ENCODE measurements at regions not wholly inside any gene's neighbourhood (a gene's known extent, or its start where the extent isn't known, plus 50 kb on each side); places are given as distances from the start of the nearest gene placed in this dataset.
"Not testable (repeated sequence)": the region's sequence is repeated elsewhere in the genome, so short reads cannot be mapped to it uniquely, and the experiment has no call there.

DNA sequence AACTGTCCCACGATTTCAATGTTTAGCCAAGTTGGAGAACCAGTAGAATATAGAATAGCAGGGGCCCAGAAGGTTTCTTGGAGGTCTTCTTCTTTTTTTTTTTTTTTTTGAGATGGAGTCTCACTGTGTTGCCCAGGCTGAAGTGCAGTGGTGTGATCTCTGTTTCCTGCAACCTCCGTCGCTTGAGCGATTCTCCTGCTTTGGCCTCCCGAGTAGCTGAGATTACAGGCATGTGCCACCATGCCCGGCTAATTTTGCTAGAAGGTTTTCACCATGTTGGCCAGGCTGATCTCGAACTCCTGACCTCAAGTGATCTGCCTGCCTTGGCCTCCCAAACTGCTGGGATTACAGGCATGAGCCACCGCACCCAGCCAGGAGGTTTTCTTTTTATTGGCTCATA is 84.3 kb downstream of the MYCN start:
- TF ChIP-seq, protein P1, sequence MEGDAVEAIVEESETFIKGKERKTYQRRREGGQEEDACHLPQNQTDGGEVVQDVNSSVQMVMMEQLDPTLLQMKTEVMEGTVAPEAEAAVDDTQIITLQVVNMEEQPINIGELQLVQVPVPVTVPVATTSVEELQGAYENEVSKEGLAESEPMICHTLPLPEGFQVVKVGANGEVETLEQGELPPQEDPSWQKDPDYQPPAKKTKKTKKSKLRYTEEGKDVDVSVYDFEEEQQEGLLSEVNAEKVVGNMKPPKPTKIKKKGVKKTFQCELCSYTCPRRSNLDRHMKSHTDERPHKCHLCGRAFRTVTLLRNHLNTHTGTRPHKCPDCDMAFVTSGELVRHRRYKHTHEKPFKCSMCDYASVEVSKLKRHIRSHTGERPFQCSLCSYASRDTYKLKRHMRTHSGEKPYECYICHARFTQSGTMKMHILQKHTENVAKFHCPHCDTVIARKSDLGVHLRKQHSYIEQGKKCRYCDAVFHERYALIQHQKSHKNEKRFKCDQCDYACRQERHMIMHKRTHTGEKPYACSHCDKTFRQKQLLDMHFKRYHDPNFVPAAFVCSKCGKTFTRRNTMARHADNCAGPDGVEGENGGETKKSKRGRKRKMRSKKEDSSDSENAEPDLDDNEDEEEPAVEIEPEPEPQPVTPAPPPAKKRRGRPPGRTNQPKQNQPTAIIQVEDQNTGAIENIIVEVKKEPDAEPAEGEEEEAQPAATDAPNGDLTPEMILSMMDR (IDR thresholded peaks at IDR 0.05; ENCODE audit: insufficient read depth, low read length, poor library complexity, severe bottlenecking) = not testable (repeated sequence)
- not testable (repeated sequence) for TF ChIP-seq EZH2phosphoT487 (conservative IDR thresholded peaks at IDR 0.05; ENCODE audit: low read length)
